ENCODE measurements at regions not wholly inside any gene's neighbourhood (a gene's known extent, or its start where the extent isn't known, plus 50 kb on each side); places are given as distances from the start of the nearest gene placed in this dataset.

DNA sequence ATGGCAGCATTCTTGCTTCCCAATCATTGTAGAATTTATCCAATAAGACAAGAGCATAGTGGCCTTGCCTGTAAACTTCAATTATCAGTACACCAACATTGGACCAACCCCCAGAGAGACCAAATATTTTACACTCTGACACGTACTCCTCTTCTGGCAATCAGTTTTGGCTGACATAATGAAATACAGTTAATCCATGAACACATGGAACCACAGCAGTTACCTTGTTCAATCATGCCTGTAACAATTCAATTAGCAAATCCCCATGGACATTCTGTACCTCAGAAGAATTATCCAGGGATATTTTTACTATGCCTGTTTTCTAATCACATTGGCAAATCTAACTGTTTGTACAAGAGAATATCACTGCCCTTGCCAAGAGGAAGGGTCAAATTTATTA is 2162.0 kb downstream of the MRPL39 start:
- TF ChIP-seq EZH2phosphoT487 (IDR thresholded peaks at IDR 0.05; ENCODE audit: insufficient read depth, low read depth) = no peak
- no peak for TF ChIP-seq EZH2 (IDR thresholded peaks at IDR 0.05; ENCODE audit: insufficient read depth, poor library complexity, severe bottlenecking)

Measured in GM23248 (cell line).